ENCODE measurements at regions not wholly inside any gene's neighbourhood (a gene's known extent, or its start where the extent isn't known, plus 50 kb on each side); places are given as distances from the start of the nearest gene placed in this dataset.

GRCh38 chr10:83909001-83909400 lies 230.3 kb upstream of the GHITM start:
- DNase-seq, result no peak

- DNase-seq, result no peak
Observed at GRCh38 chr10:83915801-83916200, 223.5 kb upstream of the GHITM start.

- DNase-seq, result no peak
Observed at GRCh38 chr10:83917537-83918506, 221.5 kb upstream of the GHITM start.

GRCh38 chr10:83919187-83919586 lies 220.1 kb upstream of the GHITM start:
- no peak for DNase-seq

- DNase-seq, result no peak
Observed at GRCh38 chr10:83921984-83922860, 217.1 kb upstream of the GHITM start.

DNA sequence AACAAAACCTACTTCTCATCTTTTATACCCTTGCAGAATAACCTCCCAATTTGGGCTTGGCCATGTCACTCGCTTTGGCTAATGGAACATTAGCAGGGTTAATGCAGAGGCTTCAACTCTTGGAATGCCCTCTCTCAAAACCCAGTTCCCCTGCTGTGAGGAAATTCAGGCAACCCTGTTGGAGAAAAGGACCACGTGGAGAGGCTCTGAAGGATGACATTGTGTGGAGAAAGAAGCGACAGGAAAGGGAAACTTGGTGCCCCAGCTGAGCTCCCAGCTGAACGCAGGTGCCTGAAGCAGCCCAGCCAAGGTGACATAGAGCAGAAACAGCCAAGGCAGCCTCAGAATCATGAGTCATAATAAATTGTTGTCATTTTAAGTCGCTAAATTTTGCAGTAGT lies 214.2 kb upstream of the GHITM start:
- DNase-seq, result no peak

GRCh38 chr10:83926606-83927005 lies 212.7 kb upstream of the GHITM start:
- no peak for DNase-seq

DNA sequence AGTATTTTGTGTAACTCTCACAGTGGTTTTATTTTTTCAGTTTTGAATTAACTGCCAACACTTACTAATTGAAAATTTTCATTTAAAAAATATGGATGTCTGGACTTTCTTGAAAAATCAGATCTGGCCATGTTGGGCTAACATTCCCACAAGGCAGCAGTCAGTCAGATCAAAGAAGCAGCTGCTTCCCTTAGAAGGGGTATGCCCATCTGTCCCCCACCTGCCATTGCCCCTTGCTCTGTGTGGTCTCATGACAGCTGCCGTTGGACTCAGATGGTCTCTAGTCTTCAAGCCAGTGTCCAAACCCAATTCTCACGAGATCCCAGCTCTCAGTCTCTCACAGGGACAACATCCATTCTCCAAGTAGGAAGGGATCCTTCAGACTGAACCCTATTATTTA lies 212.1 kb upstream of the GHITM start:
- DNase-seq, result no peak

GRCh38 chr10:83929399-83929798 lies 209.9 kb upstream of the GHITM start:
- no peak for DNase-seq

- DNase-seq, result no peak
Observed at GRCh38 chr10:83931669-83932068, 207.6 kb upstream of the GHITM start.

- no peak for DNase-seq
Observed at GRCh38 chr10:83932245-83932644, 207.1 kb upstream of the GHITM start.

GRCh38 chr10:83934062-83934461 lies 205.2 kb upstream of the GHITM start:
- no peak for DNase-seq

DNA sequence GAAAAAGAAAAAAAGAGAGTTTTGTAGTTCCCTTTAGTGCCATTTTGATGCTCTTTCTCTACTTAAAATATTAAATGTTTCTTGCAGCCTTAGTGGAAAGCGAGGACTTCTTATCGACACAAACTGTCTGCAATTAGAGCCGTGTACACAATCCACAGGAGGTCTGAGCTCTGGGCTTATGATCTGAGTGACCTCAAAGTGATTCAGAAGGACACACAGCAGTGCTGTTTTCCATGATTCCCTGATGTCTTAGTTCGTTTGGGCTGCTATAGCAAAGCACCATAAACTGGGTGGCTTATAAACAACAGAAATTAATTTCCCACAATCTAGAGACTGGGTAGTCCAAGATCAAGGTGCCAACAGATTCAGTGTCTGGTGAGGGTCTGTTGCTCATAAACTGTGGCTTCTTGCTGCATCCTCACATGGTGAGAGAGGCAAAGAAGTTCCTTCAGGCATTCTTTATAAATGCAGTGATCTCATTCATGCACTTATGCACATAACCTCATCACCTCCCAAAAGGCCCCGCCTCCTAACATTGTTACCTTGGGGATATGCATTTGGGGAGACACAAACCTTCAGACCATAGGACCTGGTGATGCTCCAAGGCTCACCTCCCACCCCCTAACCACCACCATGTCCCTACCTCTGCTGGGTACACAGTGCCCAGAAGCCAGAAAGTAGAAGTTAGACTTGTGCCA lies 204.5 kb upstream of the GHITM start:
- DNase-seq, result no peak

- DNase-seq, result no peak
Observed at GRCh38 chr10:83935339-83935736, 204.0 kb upstream of the GHITM start.

- no peak for DNase-seq
Observed at GRCh38 chr10:83935911-83936310, 203.4 kb upstream of the GHITM start.

DNA sequence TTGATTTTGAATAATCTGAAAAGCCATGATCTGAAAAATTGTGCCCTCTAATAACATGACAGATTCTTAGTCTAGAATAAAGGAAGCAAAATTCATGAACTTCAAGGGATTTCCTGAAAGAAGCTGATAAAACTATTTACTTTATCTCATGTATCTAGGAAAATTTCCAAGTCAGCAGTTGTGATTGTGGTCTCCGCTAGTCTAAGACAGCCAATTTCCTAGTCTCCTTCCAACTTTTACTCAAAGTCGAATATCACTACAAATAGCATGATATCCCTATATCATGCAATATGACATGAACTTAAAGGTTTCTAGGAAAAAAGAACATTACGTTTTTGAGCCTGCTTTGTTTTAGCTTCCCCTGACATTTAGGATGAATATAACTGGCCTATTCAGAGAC lies 202.1 kb upstream of the GHITM start:
- DNase-seq, result no peak

DNA sequence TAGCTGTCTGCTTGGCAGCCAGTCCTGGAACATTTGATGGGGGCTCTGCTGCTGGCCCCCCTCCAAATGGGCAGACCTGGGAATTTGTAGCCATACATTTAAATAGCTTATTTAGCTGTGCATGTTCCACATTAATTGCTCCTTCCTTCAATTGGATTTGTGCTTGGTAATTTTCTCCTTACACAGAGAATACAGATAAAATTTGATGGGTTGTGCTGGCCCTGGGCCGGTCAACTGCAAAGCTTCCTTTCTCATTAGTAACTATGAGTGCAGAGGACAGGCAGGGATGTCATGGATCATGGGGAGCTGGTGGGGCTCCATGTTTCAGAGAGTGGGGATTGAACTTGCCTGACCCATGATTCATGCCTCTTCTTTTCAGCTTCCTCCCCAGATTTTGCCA lies 201.5 kb upstream of the GHITM start:
- no peak for DNase-seq

- no peak for DNase-seq
Observed at GRCh38 chr10:83941189-83941588, 198.1 kb upstream of the GHITM start.

DNA sequence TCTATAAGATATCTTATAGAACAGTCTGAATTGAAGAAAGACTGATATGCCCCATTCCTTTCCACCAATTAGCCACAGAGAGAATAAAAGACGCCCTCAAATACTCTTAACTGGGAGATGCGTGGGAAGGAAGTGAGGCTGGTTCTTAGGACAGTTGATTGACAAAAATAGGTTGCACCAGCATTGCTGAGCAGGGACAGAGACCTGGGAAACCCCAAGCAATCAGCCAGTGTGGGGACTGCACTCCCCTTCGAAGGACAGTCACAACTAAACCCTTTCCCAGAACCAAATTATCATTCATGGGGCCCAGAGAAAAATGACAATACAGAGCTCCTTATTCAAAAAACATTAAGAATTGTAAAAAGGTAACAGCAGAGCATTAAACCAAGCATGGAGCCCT lies 196.9 kb upstream of the GHITM start:
- no peak for DNase-seq

- DNase-seq, result no peak
Observed at GRCh38 chr10:83943049-83943448, 196.3 kb upstream of the GHITM start.

- DNase-seq, result no peak
Observed at GRCh38 chr10:83943920-83944319, 195.4 kb upstream of the GHITM start.

DNA sequence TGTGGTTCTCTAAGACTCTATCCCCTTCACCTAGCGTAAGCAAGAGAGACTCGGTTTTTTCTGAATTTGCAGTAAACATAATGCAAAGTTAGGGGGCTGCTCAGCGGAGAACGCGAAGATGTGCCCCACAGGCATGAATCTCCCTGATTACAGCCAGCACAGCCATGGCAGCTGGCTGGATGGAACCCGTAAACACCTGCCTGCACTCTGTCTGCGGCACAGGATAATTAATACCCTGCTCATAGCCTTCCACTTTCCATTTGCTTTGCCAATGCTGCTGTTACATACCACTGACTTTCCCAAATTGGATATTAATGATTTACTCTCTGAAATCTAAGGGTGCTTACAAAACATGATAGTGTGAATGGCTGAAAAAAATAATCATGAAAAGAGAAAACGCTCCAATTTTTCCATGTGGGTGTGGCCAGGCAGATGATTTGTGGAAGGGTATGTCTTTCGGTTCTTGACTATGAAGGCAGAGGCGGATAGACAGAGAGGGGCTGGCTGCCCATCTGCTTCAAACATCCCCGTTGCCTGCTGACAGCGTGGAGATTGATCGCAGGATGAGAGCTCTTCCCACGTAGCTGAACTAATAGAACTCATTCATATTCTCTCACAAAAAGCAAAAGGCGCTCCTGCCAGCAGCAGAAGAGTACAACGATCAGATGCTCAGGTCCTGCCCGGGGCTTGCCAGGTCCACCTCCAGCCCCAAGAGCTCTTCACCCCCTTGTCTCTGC lies 193.2 kb upstream of the GHITM start:
- no peak for DNase-seq

GRCh38 chr10:83952314-83952713 lies 187.0 kb upstream of the GHITM start:
- DNase-seq, result no peak

Measured in NCI-H526 treated with DMSO at 0.1 percent for 48 hours (cell line).